Adrenal gland (tissue), 5 donors: ENCODE measurements at regions not wholly inside any gene's neighbourhood (a gene's known extent, or its start where the extent isn't known, plus 50 kb on each side); places are given as distances from the start of the nearest gene placed in this dataset.

Experiments used
- POLR2A ChIP-seq, 2 donors: fragments of 450-650 bp; IDR thresholded peaks; one replicate each; pipeline ENCODE4 v1.6.1; 2017; ENCODE audit warnings: antibody characterized with exemption in 2 of 2, mild to moderate bottlenecking in 2 of 2, moderate library complexity in 1 of 2
- TF ChIP-seq, protein P1 (sequence below), 6 experiments: fragments of 450-650 bp in 4 of 6; fragments of 200-600 bp in 2 of 6; sonication (generic) in 1 of 6; IDR thresholded peaks; 1 replicate in 5 of 6; 2 replicates in 1 of 6; pipeline versions ENCODE4 v1.5.1 to v1.8.0; 2016 to 2021; ENCODE audit warnings: antibody characterized with exemption in 6 of 6, mild to moderate bottlenecking in 2 of 6, moderate library complexity in 1 of 6
- donor health status: DM: no; HTN: no; CAD: no.

- TF ChIP-seq, protein P1, sequence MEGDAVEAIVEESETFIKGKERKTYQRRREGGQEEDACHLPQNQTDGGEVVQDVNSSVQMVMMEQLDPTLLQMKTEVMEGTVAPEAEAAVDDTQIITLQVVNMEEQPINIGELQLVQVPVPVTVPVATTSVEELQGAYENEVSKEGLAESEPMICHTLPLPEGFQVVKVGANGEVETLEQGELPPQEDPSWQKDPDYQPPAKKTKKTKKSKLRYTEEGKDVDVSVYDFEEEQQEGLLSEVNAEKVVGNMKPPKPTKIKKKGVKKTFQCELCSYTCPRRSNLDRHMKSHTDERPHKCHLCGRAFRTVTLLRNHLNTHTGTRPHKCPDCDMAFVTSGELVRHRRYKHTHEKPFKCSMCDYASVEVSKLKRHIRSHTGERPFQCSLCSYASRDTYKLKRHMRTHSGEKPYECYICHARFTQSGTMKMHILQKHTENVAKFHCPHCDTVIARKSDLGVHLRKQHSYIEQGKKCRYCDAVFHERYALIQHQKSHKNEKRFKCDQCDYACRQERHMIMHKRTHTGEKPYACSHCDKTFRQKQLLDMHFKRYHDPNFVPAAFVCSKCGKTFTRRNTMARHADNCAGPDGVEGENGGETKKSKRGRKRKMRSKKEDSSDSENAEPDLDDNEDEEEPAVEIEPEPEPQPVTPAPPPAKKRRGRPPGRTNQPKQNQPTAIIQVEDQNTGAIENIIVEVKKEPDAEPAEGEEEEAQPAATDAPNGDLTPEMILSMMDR (IDR thresholded peaks at IDR 0.05): no peak
- TF ChIP-seq POLR2A (IDR thresholded peaks at IDR 0.05): no peak
Measured at GRCh38 chr17:54029986-54030385, 207.3 kb downstream of the KIF2B start.
